ENCODE measurements at regions not wholly inside any gene's neighbourhood (a gene's known extent, or its start where the extent isn't known, plus 50 kb on each side); places are given as distances from the start of the nearest gene placed in this dataset.

DNA sequence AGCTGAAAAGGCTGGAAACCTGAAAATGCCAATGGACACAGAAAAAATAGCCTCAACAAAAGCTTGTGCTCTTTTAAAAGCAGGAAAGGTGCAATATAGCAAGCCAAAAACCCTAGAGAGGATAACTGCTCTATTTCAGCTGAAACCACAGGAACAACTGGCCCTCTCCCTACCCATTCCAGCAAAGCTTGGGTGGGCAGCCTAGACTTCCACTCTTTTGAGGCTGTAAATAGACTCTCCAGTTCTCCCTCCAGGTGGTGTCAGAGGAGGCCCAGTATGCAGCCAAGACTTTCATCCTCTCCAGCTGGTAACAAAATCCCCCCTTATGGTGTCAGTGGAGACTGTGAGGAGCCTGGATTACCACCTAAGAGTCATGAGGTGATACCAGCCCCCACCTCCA, 206.9 kb upstream of the PLD5 start:
- Histone ChIP-seq H2AFZ (ENCODE audit: low read depth, low read length, severe bottlenecking) (no peak overlapping the region), H3K9me2 (replicated peaks; ENCODE audit: insufficient read depth, low read length) (no peaks in the 10 kb centered on the region), H3K27me3 (ENCODE audit: low read length) (no peaks in the 10 kb centered on the region), H3F3A (ENCODE audit: insufficient read depth) (no peaks in the 10 kb centered on the region), H4K20me1 (ENCODE audit: low read depth, low read length) (no peaks in the 10 kb centered on the region), H3K4me2 (ENCODE audit: low read depth, low read length, poor library complexity, severe bottlenecking) (no peak overlapping the region), H3K4me3 (ENCODE audit: insufficient read depth, low read length, poor library complexity, severe bottlenecking) (no peak overlapping the region), H3K27ac (ENCODE audit: low read depth, low read length) (no peak overlapping the region), H3K79me2 (ENCODE audit: insufficient read depth, low read length) (no peaks in the 10 kb centered on the region), H3K9me3 (ENCODE audit: insufficient read depth, low read length) (no peaks in the 10 kb centered on the region), H3K9ac (ENCODE audit: low read length) (no peak overlapping the region), H3K36me3 (ENCODE audit: low read length) (no peaks in the 10 kb centered on the region)
- TF ChIP-seq CTCF (IDR thresholded peaks at IDR 0.05; ENCODE audit: insufficient read depth, low read length, poor library complexity, severe bottlenecking) (no peak), EZH2phosphoT487 (conservative IDR thresholded peaks at IDR 0.05; ENCODE audit: low read length) (no peak)

DNA sequence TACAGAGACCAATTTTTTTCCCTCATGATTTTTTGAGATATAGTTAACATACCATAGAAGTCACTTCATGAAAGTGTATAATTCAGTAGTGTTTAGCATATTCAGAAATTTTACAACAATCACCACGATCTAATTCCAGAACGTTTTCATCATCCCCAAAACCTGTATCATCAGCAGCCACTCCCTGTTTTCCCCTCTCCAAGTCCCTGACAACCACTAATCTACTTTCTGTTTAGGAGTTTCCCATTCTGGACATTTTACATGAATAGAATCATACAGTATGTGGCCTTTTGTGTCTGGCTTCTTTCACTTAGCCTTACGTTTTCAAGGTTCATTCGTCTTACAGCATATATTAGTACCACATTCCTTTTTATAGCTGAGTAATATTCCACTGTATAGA, 204.2 kb upstream of the PLD5 start:
- no peak for TF ChIP-seq CTCF (IDR thresholded peaks at IDR 0.05; ENCODE audit: insufficient read depth, low read length, poor library complexity, severe bottlenecking)
- no peak for TF ChIP-seq EZH2phosphoT487 (conservative IDR thresholded peaks at IDR 0.05; ENCODE audit: low read length)
- Histone ChIP-seq H3K27ac (ENCODE audit: low read depth, low read length) (no peak overlapping the region), H3K79me2 (ENCODE audit: insufficient read depth, low read length) (no peaks in the 10 kb centered on the region), H3K36me3 (ENCODE audit: low read length) (no peaks in the 10 kb centered on the region), H3K9me2 (replicated peaks; ENCODE audit: insufficient read depth, low read length) (no peaks in the 10 kb centered on the region), H3K4me3 (ENCODE audit: insufficient read depth, low read length, poor library complexity, severe bottlenecking) (no peak overlapping the region), H3K27me3 (ENCODE audit: low read length) (no peaks in the 10 kb centered on the region), H3F3A (ENCODE audit: insufficient read depth) (no peaks in the 10 kb centered on the region), H3K9ac (ENCODE audit: low read length) (no peak overlapping the region), H3K9me3 (ENCODE audit: insufficient read depth, low read length) (no peaks in the 10 kb centered on the region), H4K20me1 (ENCODE audit: low read depth, low read length) (no peaks in the 10 kb centered on the region), H3K4me2 (ENCODE audit: low read depth, low read length, poor library complexity, severe bottlenecking) (no peak overlapping the region), H2AFZ (ENCODE audit: low read depth, low read length, severe bottlenecking) (no peak overlapping the region)

- H3K36me3 ChIP-seq (ENCODE audit: low read length), result no peaks in the 10 kb centered on the region
- no peaks in the 10 kb centered on the region for H3K27me3 ChIP-seq (ENCODE audit: low read length)
- no peak overlapping the region for H3K4me3 ChIP-seq (ENCODE audit: insufficient read depth, low read length, poor library complexity, severe bottlenecking)
- no peaks in the 10 kb centered on the region for H3K9me2 ChIP-seq (replicated peaks; ENCODE audit: insufficient read depth, low read length)
- TF ChIP-seq EZH2phosphoT487 (conservative IDR thresholded peaks at IDR 0.05; ENCODE audit: low read length) (no peak), CTCF (IDR thresholded peaks at IDR 0.05; ENCODE audit: insufficient read depth, low read length, poor library complexity, severe bottlenecking) (no peak)
- no peak overlapping the region for H2AFZ ChIP-seq (ENCODE audit: low read depth, low read length, severe bottlenecking)
- no peak overlapping the region for H3K4me2 ChIP-seq (ENCODE audit: low read depth, low read length, poor library complexity, severe bottlenecking)
- H3K79me2 ChIP-seq (ENCODE audit: insufficient read depth, low read length), result no peaks in the 10 kb centered on the region
- no peaks in the 10 kb centered on the region for H4K20me1 ChIP-seq (ENCODE audit: low read depth, low read length)
- H3K9me3 ChIP-seq (ENCODE audit: insufficient read depth, low read length), result no peaks in the 10 kb centered on the region
- no peak overlapping the region for H3K9ac ChIP-seq (ENCODE audit: low read length)
- no peak overlapping the region for H3K27ac ChIP-seq (ENCODE audit: low read depth, low read length)
- H3F3A ChIP-seq (ENCODE audit: insufficient read depth), result no peaks in the 10 kb centered on the region
These were observed 198.7 kb upstream of the PLD5 start for GRCh38 chr1:242723044-242723716.

Data from SU-DHL-6 (cell line).